GM12892 (cell line): ENCODE measurements at regions not wholly inside any gene's neighbourhood (a gene's known extent, or its start where the extent isn't known, plus 50 kb on each side); places are given as distances from the start of the nearest gene placed in this dataset.

Experiments
- POLR2A ChIP-seq: IDR thresholded peaks from 2 replicates; pipeline ENCODE4 v1.6.1; 2011; ENCODE audit warnings: low read depth, low read length, control low read depth
- TAF1 ChIP-seq: IDR thresholded peaks from 2 replicates; pipeline ENCODE4 v1.6.1; 2011; ENCODE audit warnings: low read depth, mild to moderate bottlenecking, control low read depth, low read length, borderline replicate concordance

DNA sequence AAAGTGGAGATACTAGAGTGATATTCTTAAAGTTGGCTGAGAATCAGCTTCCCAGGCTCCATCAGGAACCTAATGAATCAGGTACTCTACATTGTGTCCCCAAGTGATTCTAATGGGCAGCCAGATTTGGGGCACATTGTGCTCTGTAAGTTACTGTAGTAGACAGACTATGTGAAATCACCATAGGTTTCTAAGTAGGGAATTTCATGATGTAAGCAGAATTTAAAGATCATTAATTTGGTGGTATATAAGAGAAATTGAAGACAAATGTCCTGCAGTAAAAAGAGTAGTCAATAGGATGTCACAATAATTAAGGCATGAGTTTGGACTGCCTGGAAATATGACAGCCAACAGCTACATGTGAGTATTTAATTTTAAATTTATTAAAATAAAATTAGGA lies 602.4 kb upstream of the ACVR2A start:
- TF ChIP-seq TAF1 (no peak), POLR2A (no peak)
